NCI-H2107 (cell line): ENCODE measurements at regions not wholly inside any gene's neighbourhood (a gene's known extent, or its start where the extent isn't known, plus 50 kb on each side); places are given as distances from the start of the nearest gene placed in this dataset.
"Not testable (repeated sequence)": the region's sequence is repeated elsewhere in the genome, so short reads cannot be mapped to it uniquely, and the experiment has no call there.

Experiments used
- DNase-seq: peaks from one replicate; lab custom pipeline; 2025; lab: John Stamatoyannopoulos, UW

DNA sequence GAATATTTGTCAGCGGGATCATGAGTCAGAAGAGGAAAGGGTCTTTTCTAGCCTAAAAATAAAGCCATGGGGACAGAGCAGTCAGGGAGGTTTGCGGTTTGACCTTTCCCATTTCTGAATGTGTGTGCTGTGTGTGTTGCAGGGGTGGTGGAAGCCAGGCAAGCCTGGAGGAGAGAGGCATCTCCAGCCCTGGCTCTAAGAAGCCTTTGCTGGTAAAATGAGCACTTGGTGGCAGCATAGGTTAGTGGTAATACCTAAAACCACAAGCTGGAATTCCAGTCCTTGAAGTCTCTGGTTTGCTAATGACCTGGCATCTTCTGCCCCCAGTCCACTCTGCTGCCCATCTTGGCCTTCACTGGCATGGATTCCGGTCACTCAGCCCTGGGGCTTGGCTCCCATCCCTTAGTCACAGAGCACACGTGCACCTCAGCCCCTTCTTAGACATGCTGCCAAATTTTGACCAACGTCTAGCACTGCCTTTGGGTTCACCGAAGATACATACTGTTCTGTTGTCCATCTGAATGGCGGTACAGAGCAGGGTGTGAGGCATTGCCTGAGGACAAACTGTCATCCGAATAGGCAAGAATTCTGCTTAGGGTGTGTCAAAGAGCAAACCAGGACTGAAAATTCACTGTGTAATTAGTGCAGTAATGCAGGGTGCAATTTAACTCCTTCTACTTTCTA is 52.7 kb downstream of the KCNA5 start:
- no peak for DNase-seq

DNA sequence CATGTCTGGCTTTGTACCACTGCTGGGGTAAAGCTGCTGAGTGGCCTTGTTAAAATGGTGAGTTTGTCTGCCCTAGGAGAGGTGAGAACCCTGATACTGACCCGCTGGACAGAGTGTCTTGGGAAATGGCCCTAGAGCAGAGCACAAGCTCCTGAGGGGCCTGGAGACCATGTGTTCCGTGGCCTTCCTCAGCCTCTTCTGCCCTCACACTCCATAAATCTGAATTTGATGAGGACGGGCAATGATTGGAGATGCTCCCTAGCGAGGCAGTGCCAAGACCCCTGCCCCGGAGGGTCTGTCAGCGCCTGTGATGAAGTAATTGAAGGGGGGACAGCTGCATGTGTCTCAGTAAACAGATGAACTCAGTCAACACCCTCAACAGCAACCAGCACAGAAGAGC is 54.1 kb downstream of the KCNA5 start:
- no peak for DNase-seq

DNA sequence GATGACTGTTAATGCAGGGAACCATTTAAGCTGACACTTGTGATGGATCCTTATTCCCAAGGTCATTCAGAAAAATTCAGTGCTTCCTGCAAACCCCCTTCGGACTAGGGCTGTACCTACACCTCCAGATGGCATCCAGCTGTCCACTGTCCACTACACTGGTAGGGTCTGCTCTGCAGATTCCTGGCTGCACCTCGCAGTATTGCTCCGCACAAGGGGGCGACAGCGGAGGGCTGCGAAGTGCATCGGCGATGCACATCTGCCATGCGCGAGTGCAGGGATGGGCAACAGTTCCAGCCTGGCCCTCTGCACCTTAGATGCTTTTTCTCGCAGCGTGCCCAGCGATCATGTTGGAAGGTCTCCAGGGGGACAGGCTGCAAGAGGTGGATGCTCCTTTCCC is 55.5 kb downstream of the KCNA5 start:
- no peak for DNase-seq

DNA sequence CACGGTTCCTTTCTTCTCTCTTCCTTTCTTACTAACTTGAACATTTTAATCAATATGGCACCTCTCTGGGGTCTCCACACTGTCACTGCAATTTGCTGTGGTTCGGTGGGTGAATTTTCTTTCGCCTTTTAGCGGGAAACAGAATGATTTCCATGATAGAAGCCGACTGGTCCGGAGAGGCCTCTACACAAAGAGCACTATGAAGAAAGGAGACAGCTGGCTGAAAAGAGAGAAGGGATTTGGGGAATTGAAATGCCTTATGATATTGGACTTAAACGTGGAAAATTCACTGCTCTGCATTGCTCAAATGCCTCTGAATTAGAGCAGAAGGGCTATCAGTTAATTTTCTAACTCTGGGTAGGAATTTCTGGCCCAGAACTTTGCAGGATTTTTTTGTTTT is 55.9 kb downstream of the KCNA5 start:
- no peak for DNase-seq

DNA sequence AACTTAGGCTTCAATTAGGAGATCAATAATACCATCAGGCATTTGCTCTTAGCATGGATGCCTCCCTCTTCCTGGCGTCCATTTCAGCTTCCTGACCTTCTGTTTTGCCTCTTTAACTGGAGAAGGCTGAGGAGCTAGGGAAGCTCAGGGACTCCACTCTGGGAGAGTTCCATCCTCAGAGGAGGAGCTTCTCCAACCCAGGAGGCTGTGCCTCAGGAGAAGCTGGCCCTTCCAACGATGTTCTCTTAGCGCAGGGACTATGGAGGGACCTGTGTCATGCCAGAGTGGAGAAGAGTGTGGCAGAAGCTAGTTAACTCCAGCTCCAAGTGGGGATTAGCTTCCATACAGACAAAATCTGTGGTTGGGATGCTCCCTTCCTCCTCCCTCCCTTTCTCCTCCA is 58.0 kb downstream of the KCNA5 start:
- no peak for DNase-seq

DNA sequence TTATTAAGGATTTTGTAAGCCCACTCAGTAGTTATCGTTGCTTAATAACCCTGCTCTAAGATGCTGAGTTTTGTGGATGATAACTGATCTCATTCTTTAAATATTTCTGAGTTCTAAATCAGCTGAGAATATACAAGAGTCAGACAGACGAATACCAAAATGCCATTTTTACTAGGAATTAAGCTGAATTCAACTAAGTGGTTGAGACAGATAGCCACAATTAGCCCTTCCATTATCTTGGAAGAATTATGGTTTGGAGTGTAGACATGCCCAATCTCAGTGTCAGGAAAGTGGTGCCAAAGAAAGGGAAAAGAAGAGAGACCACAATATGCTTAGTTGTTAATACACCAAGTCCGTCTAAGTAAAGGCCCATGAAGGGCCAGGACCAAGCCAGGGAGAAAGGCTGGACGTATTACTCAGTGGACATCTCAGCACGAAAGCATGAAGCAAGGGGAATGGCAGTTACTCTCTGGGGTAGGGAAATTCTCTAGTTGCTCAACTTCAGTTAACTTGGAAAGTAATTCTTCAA is 58.6 kb downstream of the KCNA5 start:
- no peak for DNase-seq

DNA sequence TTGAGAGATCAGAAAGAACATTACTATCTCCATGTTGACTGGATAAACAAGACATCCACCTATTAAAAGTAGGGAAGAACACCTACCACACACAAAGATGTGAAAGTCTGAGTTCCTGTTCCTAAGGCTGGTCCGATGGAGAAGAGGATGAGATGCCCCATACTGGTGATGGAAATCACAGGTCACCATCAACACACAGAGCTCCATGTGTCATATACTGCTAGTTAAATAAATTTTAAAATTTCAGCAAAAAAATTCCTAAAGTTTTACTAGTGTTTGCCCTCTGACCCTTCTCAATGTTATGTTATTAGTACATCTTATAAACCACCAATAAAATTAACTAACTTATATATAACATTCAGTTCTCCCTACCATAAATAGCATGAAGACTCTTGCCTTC is 59.1 kb downstream of the KCNA5 start:
- DNase-seq: no peak

DNA sequence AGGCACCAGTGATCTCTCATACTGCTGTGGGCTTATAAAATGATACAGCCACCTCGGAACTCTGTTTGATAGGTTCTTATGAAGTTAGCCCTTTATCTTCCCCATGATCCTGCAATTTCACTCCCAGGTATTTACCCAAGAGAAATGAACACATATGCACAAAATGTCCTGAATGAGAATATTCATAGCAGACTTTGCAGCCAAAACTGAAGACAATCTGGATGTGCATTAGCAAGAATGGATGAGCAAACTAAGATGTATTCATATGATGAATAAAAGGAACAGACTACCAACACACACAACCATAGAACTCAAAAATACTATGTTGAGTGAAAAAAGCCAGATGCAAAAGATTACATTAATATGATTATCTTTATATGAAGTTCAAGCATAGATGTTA is 66.7 kb downstream of the KCNA5 start:
- no peak for DNase-seq

DNA sequence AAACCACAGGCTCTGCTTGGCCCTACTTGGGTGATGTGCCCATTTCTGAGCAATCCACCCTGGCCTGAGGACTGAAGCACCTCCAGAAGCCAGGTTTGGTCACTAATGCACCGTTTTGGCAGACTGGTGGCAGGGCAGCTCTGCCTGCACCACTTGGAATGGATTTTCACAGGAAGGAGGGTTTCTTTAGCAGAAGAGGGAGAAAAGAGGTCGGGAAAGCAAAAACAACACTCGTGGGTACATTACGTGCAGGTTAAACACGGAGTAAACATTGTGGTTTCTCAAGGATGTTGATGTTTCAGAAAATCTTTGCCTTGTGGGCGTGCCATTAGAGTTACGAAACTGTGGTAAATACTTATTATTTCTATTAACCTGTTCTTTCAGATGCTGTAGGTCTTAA is 70.8 kb downstream of the KCNA5 start:
- no peak for DNase-seq

DNA sequence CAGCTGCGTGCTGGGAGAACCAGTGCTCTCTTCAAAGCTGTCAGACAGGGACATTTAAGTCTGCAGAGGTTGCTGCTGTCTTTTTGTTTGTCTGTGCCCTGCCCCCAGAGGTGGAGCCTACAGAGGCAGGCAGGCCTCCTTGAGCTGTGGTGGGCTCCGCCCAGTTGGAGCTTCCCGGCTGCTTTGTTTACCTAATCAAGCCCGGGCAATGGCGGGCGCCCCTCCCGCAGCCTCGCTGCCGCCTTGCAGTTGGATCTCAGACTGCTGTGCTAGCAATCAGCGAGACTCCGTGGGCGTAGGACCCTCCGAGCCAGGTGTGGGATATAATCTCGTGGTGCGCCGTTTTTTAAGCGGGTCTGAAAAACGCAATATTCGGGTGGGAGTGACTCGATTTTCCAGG is 78.1 kb downstream of the KCNA5 start:
- not testable (repeated sequence) for DNase-seq

DNA sequence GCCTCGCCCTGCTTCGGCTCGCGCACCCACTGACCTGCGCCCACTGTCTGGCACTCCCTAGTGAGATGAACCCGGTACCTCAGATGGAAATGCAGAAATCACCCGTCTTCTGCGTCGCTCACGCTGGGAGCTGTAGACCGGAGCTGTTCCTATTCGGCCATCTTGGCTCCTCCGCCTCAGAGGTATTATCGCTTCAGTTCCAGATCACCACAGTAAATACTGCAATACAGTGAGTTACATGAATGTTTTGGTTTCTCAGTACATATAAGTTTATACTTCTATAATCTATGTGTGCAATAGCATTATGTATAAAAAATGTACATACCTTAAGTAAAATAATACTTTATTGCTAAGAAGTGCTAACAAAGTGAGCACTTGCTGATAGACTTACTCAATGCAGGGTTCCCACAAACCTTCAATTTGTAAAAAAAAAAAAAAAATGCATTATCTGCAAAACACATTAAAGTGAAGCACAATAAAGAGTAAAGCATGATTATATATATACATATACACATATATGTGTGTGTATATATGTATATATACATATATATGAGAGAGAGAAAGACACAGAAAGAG is 78.7 kb downstream of the KCNA5 start:
- DNase-seq: not testable (repeated sequence)

DNA sequence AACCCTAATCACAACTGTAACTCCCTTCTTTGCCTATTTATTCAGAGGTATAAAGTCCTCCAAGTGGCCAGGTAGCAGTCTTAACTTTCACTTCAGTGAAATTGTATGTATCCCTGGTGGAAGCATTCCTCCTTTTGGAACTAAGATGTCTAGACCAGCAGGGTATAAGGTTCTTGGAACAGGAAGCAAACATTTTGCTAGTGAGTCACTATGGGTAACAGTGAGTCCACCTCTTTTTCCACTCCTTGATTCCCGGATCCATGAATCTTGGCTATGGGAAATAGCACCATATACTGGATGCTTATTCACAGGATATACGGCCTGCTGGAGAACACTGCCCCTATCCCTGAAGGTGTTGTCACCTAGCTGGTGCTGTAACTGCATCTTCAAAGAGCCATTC is 80.2 kb downstream of the KCNA5 start:
- DNase-seq: no peak

DNA sequence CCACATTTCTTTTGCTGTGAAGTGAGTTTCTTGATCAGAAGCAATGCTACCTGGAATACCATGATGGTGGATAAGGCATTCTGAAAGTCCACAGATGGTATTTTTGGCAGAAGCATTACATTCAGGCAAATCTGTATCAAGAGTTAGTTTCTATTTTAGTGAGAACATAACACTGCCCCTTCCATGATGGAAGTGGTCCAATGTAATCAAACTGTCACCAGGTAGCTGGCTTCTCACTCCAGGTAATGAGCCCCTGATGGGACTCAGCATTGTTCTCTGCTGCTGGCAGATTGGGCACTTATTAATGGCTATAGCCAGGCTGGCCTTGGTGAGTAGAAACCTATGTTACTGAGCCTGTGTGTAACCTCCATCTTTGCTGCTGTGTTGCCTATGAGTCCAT is 80.7 kb downstream of the KCNA5 start:
- no peak for DNase-seq

DNA sequence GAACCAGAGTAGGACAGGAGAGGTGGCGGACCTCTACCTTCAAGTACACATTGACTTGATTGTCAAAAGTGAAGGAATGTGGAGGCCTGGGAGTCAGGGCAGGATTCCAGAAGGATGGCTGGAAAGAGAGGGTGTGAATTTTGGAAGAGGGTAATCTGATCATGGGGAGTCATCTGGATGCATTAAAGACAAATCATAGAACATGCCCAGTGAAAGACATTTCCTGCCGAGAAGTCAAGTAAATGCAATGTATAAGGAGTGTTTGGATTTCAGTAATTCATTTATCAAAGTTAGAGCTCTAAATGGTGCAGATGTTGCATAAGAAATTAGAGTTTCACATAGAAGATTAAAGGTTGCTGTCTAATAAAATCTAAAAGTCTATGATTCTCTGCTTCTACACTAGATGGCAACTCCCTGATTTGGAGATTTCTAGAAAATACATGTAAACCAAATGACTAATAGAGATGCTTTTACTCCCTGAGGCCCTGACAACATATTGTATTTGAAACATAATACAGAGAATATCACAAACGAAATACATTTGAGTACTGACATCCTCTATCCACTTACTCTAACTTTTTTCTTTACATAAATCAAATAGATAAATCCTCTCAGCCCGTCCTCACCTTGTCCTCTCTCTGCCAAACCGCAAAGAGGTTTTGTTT is 91.3 kb downstream of the KCNA5 start:
- no peak for DNase-seq

DNA sequence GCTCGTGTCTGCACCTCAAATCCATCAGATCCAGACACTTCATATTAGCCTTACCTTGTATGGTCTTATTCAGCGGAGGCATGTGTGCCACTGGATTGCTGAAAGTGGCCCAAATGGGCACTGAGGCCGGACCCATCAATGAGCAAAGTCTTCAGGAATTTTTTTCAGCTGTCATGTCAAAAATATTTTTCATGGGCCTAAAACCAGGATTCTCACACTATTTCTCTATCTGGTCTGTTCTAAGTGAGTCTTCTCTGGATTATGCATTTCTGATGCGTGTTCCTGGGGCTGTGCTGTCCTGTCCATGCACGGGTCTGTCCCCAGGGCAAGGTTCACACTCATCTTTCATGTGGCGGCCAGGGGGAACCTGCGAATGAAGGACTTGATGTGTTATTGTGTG is 94.6 kb downstream of the KCNA5 start:
- no peak for DNase-seq

DNA sequence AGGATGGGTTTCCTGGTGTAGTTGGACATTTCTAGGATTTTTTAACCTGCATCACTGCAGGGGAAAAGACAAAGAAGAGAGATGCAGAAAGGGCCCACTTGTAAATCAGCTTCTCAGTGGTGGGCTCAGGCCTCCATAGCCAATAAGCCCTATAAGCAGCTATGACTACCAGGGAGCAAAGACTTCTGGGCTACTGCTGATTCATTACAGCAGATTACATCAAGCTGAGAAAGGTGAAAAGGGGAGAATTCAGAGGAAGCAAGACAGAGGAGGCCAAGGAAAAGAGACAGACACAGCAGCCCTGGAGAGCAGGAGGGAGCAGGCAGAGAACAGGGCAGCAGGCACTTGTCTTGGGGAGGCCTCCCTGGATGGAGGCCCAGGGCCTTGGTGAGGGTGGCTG is 95.2 kb downstream of the KCNA5 start:
- DNase-seq: no peak

DNA sequence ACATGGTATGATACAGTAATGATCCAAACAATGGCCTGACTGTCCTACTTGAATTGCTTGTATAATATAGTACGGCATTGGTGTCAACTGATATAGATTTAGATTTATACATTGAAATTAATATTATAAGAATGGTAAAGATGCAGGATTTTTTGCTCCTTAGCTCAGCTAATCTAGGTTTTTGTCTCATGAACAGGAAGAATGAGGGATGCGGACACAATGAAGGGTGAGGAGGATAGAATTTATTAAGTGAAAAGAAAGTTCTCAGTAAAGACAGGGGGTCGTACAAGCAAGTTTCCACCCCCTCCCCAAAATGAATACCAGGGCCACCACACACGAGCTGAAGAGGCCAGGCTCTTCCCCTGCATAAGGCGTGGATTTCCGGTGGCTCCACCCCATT is 96.1 kb downstream of the KCNA5 start:
- DNase-seq: no peak

DNA sequence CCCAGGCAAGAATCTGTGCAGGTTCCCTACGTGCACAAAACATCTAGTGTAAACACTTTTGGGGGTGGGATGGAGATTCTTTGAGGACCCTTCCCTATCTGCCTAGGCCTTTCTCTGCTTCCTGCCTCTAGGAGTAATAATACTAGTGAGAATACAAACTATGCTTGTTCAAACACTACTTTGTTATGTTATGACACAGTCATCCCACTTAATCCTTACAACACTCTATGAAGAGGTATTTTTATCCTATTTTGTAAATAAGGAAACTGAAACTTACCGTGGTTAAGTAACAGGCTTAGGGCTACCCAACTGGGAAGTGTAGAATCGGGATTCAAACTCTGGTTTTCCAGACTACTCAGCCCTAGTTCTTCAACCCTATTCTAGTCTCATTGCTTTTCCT is 96.5 kb downstream of the KCNA5 start:
- no peak for DNase-seq

DNA sequence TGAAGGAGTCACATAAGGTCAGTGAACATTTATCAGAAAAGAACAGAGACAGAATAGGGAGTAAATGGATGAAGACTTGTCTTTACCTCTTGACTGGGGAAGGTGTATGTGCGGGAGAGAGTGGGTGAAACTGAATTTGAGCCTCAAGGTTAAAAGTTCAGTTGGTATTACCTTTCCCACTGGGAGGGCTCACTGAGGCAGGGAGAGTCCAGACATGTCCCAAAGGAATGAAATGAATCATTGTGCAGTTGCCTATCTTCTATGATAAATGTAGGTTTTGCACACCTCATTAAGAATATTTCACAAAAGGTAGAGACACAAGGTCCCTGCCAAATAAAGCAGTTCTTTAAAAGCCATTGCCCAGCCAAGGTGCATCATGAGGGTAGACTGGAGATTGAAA is 105.2 kb downstream of the KCNA5 start:
- no peak for DNase-seq

DNA sequence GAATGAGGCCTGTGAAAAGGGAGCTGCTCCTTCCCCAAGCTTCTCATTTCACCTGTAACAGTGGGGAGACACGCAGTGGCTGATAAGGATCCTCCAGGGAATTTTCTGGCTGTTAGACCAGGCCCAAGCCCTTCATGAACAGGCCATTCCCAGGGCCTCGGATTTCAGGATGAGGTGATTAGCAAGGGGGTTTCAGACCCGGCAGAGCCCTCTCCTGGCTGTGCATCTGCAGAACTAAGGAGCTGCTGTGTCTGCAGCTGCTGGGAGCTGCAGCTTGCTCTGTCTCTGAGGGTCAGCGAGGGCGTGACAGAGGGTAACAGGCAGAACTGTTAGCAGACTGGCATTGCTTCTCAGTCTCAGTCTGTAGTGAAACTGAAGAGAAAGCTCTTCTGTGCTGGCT is 110.4 kb downstream of the KCNA5 start:
- peak; percentile 17 for DNase-seq

DNA sequence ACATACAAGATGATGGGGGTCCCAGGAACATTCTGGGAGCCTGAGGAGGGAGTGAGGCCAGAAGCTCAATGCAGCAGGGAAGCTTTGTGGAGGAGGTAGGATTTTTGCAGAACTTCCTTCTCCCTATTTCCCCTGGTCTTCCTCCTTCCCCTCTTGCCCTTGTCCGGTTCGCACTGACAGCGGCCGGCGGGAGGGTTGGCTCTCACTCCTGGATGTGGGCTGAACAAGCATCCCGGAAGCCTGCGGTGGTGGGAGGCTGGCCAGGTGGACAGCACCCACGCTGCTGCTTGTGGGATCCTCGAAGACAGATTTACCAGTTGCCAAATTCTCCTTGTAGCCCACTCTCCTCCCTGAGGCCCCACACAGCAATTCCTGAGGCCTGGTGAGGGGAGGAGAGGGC is 112.2 kb downstream of the KCNA5 start:
- no peak for DNase-seq

DNA sequence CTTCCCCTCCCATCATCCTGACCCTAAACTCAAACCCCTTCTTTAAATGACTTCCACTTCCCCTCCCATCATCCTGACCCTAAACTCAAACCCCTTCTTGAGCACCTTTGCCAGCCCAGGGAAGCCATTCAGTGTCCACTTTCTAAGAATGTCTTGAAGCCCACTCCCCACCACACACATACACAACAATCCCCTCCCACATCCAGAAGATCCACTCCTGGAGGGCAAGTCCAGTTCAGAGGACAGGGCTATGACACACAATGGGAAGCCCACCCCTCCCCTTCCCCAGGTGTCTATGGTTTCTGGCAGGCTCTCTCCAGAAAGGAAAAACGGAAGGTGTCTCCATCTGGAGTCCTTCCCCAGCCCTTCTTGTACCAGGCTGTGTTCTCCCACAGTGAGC is 117.1 kb downstream of the KCNA5 start:
- no peak for DNase-seq

DNA sequence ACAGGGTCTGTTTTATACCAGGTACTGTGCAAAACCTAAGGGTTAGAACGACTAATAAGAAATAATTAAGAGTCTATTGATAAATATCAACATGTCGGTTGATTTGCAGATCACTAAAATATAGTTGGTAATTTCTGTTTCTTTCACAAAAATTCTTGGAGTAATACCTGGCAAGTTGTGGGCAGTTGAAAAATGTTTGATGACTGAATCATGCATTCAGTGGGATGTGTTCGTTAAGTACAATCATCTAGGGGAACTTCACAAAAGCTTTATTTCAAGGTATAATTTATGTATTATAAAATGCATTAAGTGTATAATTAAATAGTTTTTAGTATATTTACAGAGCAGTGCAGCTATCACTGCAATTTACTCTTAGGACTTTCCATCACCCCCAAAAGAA is 120.0 kb downstream of the KCNA5 start:
- no peak for DNase-seq
